Liver (tissue), 8 donors: ENCODE measurements at regions not wholly inside any gene's neighbourhood (a gene's known extent, or its start where the extent isn't known, plus 50 kb on each side); places are given as distances from the start of the nearest gene placed in this dataset.

Experiments used
- DNase-seq: peaks from one replicate; pipeline ENCODE4 v3.0.0-alpha.2; 2017; ENCODE audit warnings: low spot score
- H3K27ac ChIP-seq, 2 donors: one replicate each; pipeline ENCODE4 v1.7.0; 2013; ENCODE audit warnings: inconsistent platforms in 2 of 2, low read length in 2 of 2, control low read depth in 1 of 2, low read depth in 1 of 2, mild to moderate bottlenecking in 1 of 2
- H3K27me3 ChIP-seq, 4 donors: one replicate each; pipeline versions ENCODE4 v1.6.1 to v1.7.0; 2013; ENCODE audit warnings: low read length in 3 of 4, inconsistent platforms in 1 of 4, mild to moderate bottlenecking in 1 of 4, moderate library complexity in 1 of 4; ENCODE audit not compliant: control insufficient read depth in 4 of 4, insufficient read depth in 4 of 4
- H3K36me3 ChIP-seq, 4 donors: one replicate each; pipeline versions ENCODE4 v1.6.1 to v1.7.0; 2013; ENCODE audit warnings: low read length in 3 of 4, mild to moderate bottlenecking in 3 of 4, low read depth in 1 of 4, moderate library complexity in 1 of 4; ENCODE audit not compliant: control insufficient read depth in 4 of 4, insufficient read depth in 3 of 4
- H3K4me1 ChIP-seq, 4 donors: one replicate each; pipeline versions ENCODE4 v1.6.1 to v1.7.0; 2013; ENCODE audit warnings: low read length in 3 of 4, mild to moderate bottlenecking in 3 of 4, moderate library complexity in 1 of 4; ENCODE audit not compliant: control insufficient read depth in 4 of 4, insufficient read depth in 4 of 4
- H3K4me3 ChIP-seq, 3 donors: one replicate each; pipeline versions ENCODE4 v1.6.1 to v1.7.0; 2013; ENCODE audit warnings: low read length in 3 of 3, control low read depth in 1 of 3, low read depth in 1 of 3, mild to moderate bottlenecking in 1 of 3
- H3K9ac ChIP-seq, 2 donors: one replicate each; pipeline ENCODE4 v1.7.0; 2013; ENCODE audit warnings: low read length in 2 of 2, mild to moderate bottlenecking in 2 of 2, moderate library complexity in 2 of 2, control low read depth in 1 of 2, low read depth in 1 of 2
- H3K9me3 ChIP-seq, 4 donors: one replicate each; pipeline versions ENCODE4 v1.6.1 to v1.7.0; 2013; ENCODE audit warnings: low read length in 3 of 4; ENCODE audit not compliant: control insufficient read depth in 4 of 4
- ATF3 ChIP-seq: IDR thresholded peaks from 2 replicates; pipeline ENCODE4 v1.6.1; 2016; ENCODE audit warnings: antibody characterized with exemption
- CTCF ChIP-seq: fragments of 150-350 bp; IDR thresholded peaks from 2 replicates; pipeline ENCODE4 v1.5.1; 2017; ENCODE audit warnings: improper control_type of control experiment, low read depth, low read length; ENCODE audit not compliant: missing input control
- EGR1 ChIP-seq, 2 donors: IDR thresholded peaks; 2 replicates each; pipeline ENCODE4 v1.6.1; 2016 to 2018; ENCODE audit warnings: antibody characterized with exemption in 2 of 2, low read depth in 2 of 2
- FOXA1 ChIP-seq: IDR thresholded peaks from 2 replicates; pipeline ENCODE4 v1.6.1; 2016; ENCODE audit warnings: antibody characterized with exemption
- FOXA2 ChIP-seq: IDR thresholded peaks from 2 replicates; pipeline ENCODE4 v1.6.1; 2016; ENCODE audit warnings: antibody characterized with exemption
- GABPA ChIP-seq, 2 donors: IDR thresholded peaks in 1 of 2; conservative IDR thresholded peaks in 1 of 2; 2 replicates each; pipeline ENCODE4 v1.6.1; 2016; ENCODE audit warnings: antibody characterized with exemption in 2 of 2, mild to moderate bottlenecking in 1 of 2, moderate library complexity in 1 of 2
- HNF4A ChIP-seq, 2 donors: conservative IDR thresholded peaks; 2 replicates each; pipeline ENCODE4 v1.6.1; 2016; ENCODE audit warnings: antibody characterized with exemption in 2 of 2, mild to moderate bottlenecking in 2 of 2
- HNF4G ChIP-seq: IDR thresholded peaks from 2 replicates; pipeline ENCODE4 v1.6.1; 2016; ENCODE audit warnings: antibody characterized with exemption
- JUND ChIP-seq, 2 donors: IDR thresholded peaks; 2 replicates each; pipeline ENCODE4 v1.6.1; 2016; ENCODE audit warnings: antibody characterized with exemption in 2 of 2
- MAX ChIP-seq: IDR thresholded peaks from 2 replicates; pipeline ENCODE4 v1.6.1; 2016; ENCODE audit warnings: antibody characterized with exemption
- NR2F2 ChIP-seq: IDR thresholded peaks from 2 replicates; pipeline ENCODE4 v1.6.1; 2016; ENCODE audit warnings: antibody characterized with exemption
- RAD21 ChIP-seq, 2 donors: IDR thresholded peaks; 2 replicates each; pipeline ENCODE4 v1.6.1; 2016; ENCODE audit warnings: antibody characterized with exemption in 2 of 2, mild to moderate bottlenecking in 2 of 2
- RXRA ChIP-seq, 2 donors: IDR thresholded peaks; 2 replicates each; pipeline ENCODE4 v1.6.1; 2017 to 2018; ENCODE audit warnings: antibody characterized with exemption in 2 of 2, mild to moderate bottlenecking in 1 of 2
- SP1 ChIP-seq: IDR thresholded peaks from 2 replicates; pipeline ENCODE4 v1.6.1; 2018; ENCODE audit warnings: antibody characterized with exemption, mild to moderate bottlenecking
- TAF1 ChIP-seq: conservative IDR thresholded peaks from 2 replicates; pipeline ENCODE4 v1.6.1; 2016; ENCODE audit warnings: antibody characterized with exemption, mild to moderate bottlenecking
- YY1 ChIP-seq: IDR thresholded peaks from 2 replicates; pipeline ENCODE4 v1.6.1; 2016; ENCODE audit warnings: antibody characterized with exemption, mild to moderate bottlenecking
- ZBTB33 ChIP-seq: IDR thresholded peaks from 2 replicates; pipeline ENCODE4 v1.6.1; 2016; ENCODE audit warnings: antibody characterized with exemption
- WGBS: extraction: QIAGEN DNeasy Blood & Tissue Kit; methylation state at CpG from one replicate; pipeline ENCODE4 v1.1.7; 2013; 5-methylcytosine and 5-hydroxymethylcytosine counted together
- TF ChIP-seq, protein P1 (sequence below): IDR thresholded peaks from 2 replicates; pipeline ENCODE4 v1.6.1; 2016; ENCODE audit warnings: antibody characterized with exemption, mild to moderate bottlenecking
- donor health status: healthy.
- donor health status: healthy.
- donor health status: healthy.
- donor health status: healthy.
- donor health status: healthy.

DNA sequence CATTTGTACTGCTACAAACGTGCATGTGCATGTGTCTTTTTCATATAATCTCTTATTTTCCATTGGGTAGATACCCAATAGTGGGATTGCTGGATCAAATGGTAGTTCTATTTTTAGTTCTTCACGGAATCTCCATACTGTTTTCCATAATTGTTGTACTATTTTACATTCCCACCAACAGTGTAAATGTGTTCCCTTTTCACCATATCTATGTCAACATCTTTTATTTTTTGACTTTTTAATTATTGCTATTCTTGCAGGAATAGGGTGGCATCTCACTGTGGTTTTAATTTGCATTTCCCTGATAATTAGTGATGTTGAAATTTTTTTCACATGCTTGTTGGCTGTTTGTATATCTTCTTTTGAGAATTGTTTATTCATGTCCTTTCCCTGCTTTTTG, 59.3 kb upstream of the PACRGL start:
- Histone ChIP-seq H3K9ac (no peak overlapping the region), H3K4me3 (no peak overlapping the region), H3K27me3 (no peaks in the 10 kb centered on the region), H3K9me3 (no peaks in the 10 kb centered on the region), H3K36me3 (no peaks in the 10 kb centered on the region), H3K27ac (no peak overlapping the region), H3K4me1 (peaks cover 6 to 19% (median 11%) of the 10 kb centered on the region in 4 donors)
- DNase-seq = no peak
- 86% methylated on average over 2 of the region's 2 CpGs for WGBS
- TF ChIP-seq RXRA (IDR thresholded peaks at IDR 0.05) = no peak
- TF ChIP-seq MAX = no peak
- no peak for TF ChIP-seq HNF4G

DNA sequence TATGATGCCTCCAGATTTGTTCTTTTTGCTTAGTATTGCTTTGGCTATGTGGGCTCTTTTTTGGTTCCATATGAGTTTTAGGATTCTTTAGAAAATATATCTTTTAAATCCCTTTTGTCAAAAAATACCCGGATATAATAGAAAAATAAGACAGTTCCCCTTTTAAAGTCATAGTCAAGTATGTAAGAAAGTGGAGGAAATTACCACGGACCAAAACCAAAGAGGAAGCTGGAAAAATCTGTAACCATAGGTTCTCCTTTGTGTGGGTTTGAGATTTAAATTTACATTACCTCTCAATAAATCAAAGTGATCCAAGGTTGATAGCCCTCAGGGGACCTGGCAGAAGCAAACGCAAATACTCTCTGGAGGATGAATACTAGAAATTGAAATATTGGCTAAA, 58.3 kb upstream of the PACRGL start:
- H3K27ac ChIP-seq = no peak overlapping the region
- no peak overlapping the region for H3K9ac ChIP-seq
- H3K27me3 ChIP-seq = no peaks in the 10 kb centered on the region
- TF ChIP-seq JUND (IDR thresholded peaks at IDR 0.05) (no peak), SP1 (no peak)
- no peak overlapping the region for H3K4me3 ChIP-seq
- H3K9me3 ChIP-seq = no peaks in the 10 kb centered on the region
- no peaks in the 10 kb centered on the region for H3K36me3 ChIP-seq
- no peak for DNase-seq
- WGBS = 66% methylated on average over 3 of the region's 3 CpGs
- peaks cover 6 to 28% (median 18%) of the 10 kb centered on the region in 4 donors for H3K4me1 ChIP-seq

GRCh38 chr4:20643631-20644030, 56.6 kb upstream of the PACRGL start:
- no peak overlapping the region for H3K4me3 ChIP-seq
- H3K4me1 ChIP-seq = peaks cover 6 to 30% (median 19%) of the 10 kb centered on the region in 4 donors
- no peaks in the 10 kb centered on the region for H3K9me3 ChIP-seq
- TF ChIP-seq GABPA (IDR thresholded peaks at IDR 0.05 in 1 of 2, conservative IDR thresholded peaks at IDR 0.05 in 1 of 2) = no peak
- TF ChIP-seq EGR1 (IDR thresholded peaks at IDR 0.05; ENCODE audit: low read depth in 2 of 2) = no peak
- TF ChIP-seq RXRA (IDR thresholded peaks at IDR 0.05) = no peak
- no peak for TF ChIP-seq ATF3
- no peak for TF ChIP-seq YY1
- TF ChIP-seq CTCF = no peak
- no peak for TF ChIP-seq FOXA2
- no peak for TF ChIP-seq HNF4G
- no peak for TF ChIP-seq FOXA1
- TF ChIP-seq, protein P1, sequence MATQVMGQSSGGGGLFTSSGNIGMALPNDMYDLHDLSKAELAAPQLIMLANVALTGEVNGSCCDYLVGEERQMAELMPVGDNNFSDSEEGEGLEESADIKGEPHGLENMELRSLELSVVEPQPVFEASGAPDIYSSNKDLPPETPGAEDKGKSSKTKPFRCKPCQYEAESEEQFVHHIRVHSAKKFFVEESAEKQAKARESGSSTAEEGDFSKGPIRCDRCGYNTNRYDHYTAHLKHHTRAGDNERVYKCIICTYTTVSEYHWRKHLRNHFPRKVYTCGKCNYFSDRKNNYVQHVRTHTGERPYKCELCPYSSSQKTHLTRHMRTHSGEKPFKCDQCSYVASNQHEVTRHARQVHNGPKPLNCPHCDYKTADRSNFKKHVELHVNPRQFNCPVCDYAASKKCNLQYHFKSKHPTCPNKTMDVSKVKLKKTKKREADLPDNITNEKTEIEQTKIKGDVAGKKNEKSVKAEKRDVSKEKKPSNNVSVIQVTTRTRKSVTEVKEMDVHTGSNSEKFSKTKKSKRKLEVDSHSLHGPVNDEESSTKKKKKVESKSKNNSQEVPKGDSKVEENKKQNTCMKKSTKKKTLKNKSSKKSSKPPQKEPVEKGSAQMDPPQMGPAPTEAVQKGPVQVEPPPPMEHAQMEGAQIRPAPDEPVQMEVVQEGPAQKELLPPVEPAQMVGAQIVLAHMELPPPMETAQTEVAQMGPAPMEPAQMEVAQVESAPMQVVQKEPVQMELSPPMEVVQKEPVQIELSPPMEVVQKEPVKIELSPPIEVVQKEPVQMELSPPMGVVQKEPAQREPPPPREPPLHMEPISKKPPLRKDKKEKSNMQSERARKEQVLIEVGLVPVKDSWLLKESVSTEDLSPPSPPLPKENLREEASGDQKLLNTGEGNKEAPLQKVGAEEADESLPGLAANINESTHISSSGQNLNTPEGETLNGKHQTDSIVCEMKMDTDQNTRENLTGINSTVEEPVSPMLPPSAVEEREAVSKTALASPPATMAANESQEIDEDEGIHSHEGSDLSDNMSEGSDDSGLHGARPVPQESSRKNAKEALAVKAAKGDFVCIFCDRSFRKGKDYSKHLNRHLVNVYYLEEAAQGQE = no peak
- no peak for TF ChIP-seq ZBTB33
- no peak for TF ChIP-seq SP1
- no peak for TF ChIP-seq RAD21 (IDR thresholded peaks at IDR 0.05)
- no peak for TF ChIP-seq TAF1
- TF ChIP-seq HNF4A (conservative IDR thresholded peaks at IDR 0.05) = no peak
- no peak for TF ChIP-seq NR2F2
- no peak for TF ChIP-seq JUND (IDR thresholded peaks at IDR 0.05)
- no peak for TF ChIP-seq MAX
- 77% methylated on average over 2 of the region's 2 CpGs for WGBS
- H3K27me3 ChIP-seq = no peaks in the 10 kb centered on the region
- no peak for DNase-seq
- no peak overlapping the region for H3K9ac ChIP-seq
- no peak overlapping the region for H3K27ac ChIP-seq
- no peaks in the 10 kb centered on the region for H3K36me3 ChIP-seq
